H9 (cell line): ENCODE measurements at regions not wholly inside any gene's neighbourhood (a gene's known extent, or its start where the extent isn't known, plus 50 kb on each side); places are given as distances from the start of the nearest gene placed in this dataset.

ENCODE experiments used
- DNase-seq: peaks from one replicate; pipeline ENCODE4 v3.0.0-alpha.2; 2017
- H2AFZ ChIP-seq: one replicate; pipeline ENCODE4 v1.6.1; 2013; ENCODE audit warnings: mild to moderate bottlenecking, low read length, control low read depth, moderate library complexity
- H2AK5ac ChIP-seq: 2 replicates; pipeline ENCODE4 v1.6.1; 2013; ENCODE audit warnings: low read length, control low read depth, mixed read lengths; ENCODE audit not compliant: insufficient read length
- H2BK120ac ChIP-seq: one replicate; pipeline ENCODE4 v1.6.1; 2013; ENCODE audit warnings: low read depth, mild to moderate bottlenecking, low read length, control low read depth, inconsistent platforms; ENCODE audit not compliant: poor library complexity, severe bottlenecking
- H2BK12ac ChIP-seq: 2 replicates; pipeline ENCODE4 v1.6.1; 2013; ENCODE audit warnings: low read length, control low read depth, mixed read lengths, low read depth; ENCODE audit not compliant: insufficient read length
- H2BK15ac ChIP-seq: 2 replicates; pipeline ENCODE4 v1.6.1; 2013; ENCODE audit warnings: low read depth, low read length, control low read depth
- H2BK20ac ChIP-seq: one replicate; pipeline ENCODE4 v1.6.1; 2013; ENCODE audit warnings: low read depth, mild to moderate bottlenecking, low read length, control low read depth, inconsistent platforms; ENCODE audit not compliant: poor library complexity, severe bottlenecking
- H2BK5ac ChIP-seq: 2 replicates; pipeline ENCODE4 v1.6.1; 2013; ENCODE audit warnings: low read length, control low read depth, mixed read lengths; ENCODE audit not compliant: insufficient read length
- H3K14ac ChIP-seq: 2 replicates; pipeline ENCODE4 v1.6.1; 2013; ENCODE audit warnings: low read length, control low read depth; ENCODE audit not compliant: insufficient read depth
- H3K18ac ChIP-seq: 2 replicates; pipeline ENCODE4 v1.6.1; 2013; ENCODE audit warnings: low read depth, mild to moderate bottlenecking, mixed read lengths, low read length, control low read depth; ENCODE audit not compliant: insufficient read length
- H3K23ac ChIP-seq: 2 replicates; pipeline ENCODE4 v1.6.1; 2013; ENCODE audit warnings: low read length, control low read depth, mixed read lengths, low read depth; ENCODE audit not compliant: insufficient read length
- H3K23me2 ChIP-seq: 2 replicates; pipeline ENCODE4 v1.6.1; 2013; ENCODE audit warnings: low read depth, mild to moderate bottlenecking, mixed read lengths, low read length, control low read depth; ENCODE audit not compliant: insufficient read length, poor library complexity, severe bottlenecking
- H3K27ac ChIP-seq: 2 replicates; pipeline ENCODE4 v1.5.1; 2013; ENCODE audit warnings: low read length, control low read depth, mixed read lengths, low read depth; ENCODE audit not compliant: insufficient read length
- H3K27me3 ChIP-seq: 2 replicates; pipeline ENCODE4 v1.6.1; 2013; ENCODE audit warnings: low read length, control low read depth, inconsistent platforms; ENCODE audit not compliant: insufficient read depth
- H3K4ac ChIP-seq: 2 replicates; pipeline ENCODE4 v1.6.1; 2013; ENCODE audit warnings: low read depth, mild to moderate bottlenecking, control low read depth, inconsistent platforms, low read length, moderate library complexity
- H3K4me1 ChIP-seq: 2 replicates; pipeline ENCODE4 v1.6.1; 2013; ENCODE audit warnings: low read length, control low read depth, inconsistent platforms; ENCODE audit not compliant: insufficient read depth
- H3K4me2 ChIP-seq: 2 replicates; pipeline ENCODE4 v1.6.1; 2013; ENCODE audit warnings: low read length, control low read depth, mixed read lengths; ENCODE audit not compliant: insufficient read length, insufficient read depth
- H3K56ac ChIP-seq: 2 replicates; pipeline ENCODE4 v1.6.1; 2013; ENCODE audit warnings: low read depth, mild to moderate bottlenecking, mixed read lengths, low read length, control low read depth; ENCODE audit not compliant: insufficient read length
- H3K79me1 ChIP-seq: 2 replicates; pipeline ENCODE4 v1.6.1; 2013; ENCODE audit warnings: low read depth, mild to moderate bottlenecking, moderate library complexity, low read length, control low read depth, inconsistent platforms; ENCODE audit not compliant: insufficient read depth, poor library complexity, severe bottlenecking
- H3K79me2 ChIP-seq: 2 replicates; pipeline ENCODE4 v1.6.1; 2013; ENCODE audit warnings: low read length, control low read depth, inconsistent platforms; ENCODE audit not compliant: insufficient read depth
- H3K9ac ChIP-seq: 2 replicates; pipeline ENCODE4 v1.6.1; 2013; ENCODE audit warnings: low read length, control low read depth, mixed read lengths; ENCODE audit not compliant: insufficient read length; ENCODE audit errors: extremely low read depth
- H3K9me3 ChIP-seq: one replicate; pipeline ENCODE4 v1.6.1; 2013; ENCODE audit warnings: low read depth, low read length, inconsistent platforms; ENCODE audit not compliant: control insufficient read depth
- H3T11ph ChIP-seq: one replicate; pipeline ENCODE4 v1.6.1; 2013; ENCODE audit warnings: mild to moderate bottlenecking, low read length, control low read depth, inconsistent platforms
- H4K20me1 ChIP-seq: one replicate; pipeline ENCODE4 v1.6.1; 2013; ENCODE audit not compliant: control insufficient read depth, insufficient read length, insufficient read depth
- H4K5ac ChIP-seq: 2 replicates; pipeline ENCODE4 v1.6.1; 2013; ENCODE audit warnings: low read depth, mild to moderate bottlenecking, mixed read lengths, low read length, control low read depth; ENCODE audit not compliant: insufficient read length
- H4K8ac ChIP-seq: replicated peaks from 2 replicates; pipeline ENCODE4 v1.6.1; 2013; ENCODE audit warnings: low read length, control low read depth, mixed read lengths, low read depth; ENCODE audit not compliant: insufficient read length
- H4K91ac ChIP-seq: 2 replicates; pipeline ENCODE4 v1.6.1; 2013; ENCODE audit warnings: low read depth, mild to moderate bottlenecking, moderate library complexity, mixed read lengths, low read length, control low read depth; ENCODE audit not compliant: insufficient read length
- H3K27ac Mint-ChIP-seq, 3 experiments: 2 replicates in 2 of 3; 3 replicates in 1 of 3; pipeline ENCODE4 v1.8.0; 2020 to 2021; ENCODE audit warnings: mixed read lengths in 3 of 3, mild to moderate bottlenecking in 1 of 3, moderate library complexity in 1 of 3
- H3K27me3 Mint-ChIP-seq: 2 replicates; pipeline ENCODE4 v1.8.0; 2021; ENCODE audit warnings: low read depth, mild to moderate bottlenecking, moderate library complexity, mixed read lengths
- H3K36me3 Mint-ChIP-seq, 3 experiments: 2 replicates in 2 of 3; 3 replicates in 1 of 3; pipeline ENCODE4 v1.8.0; 2020 to 2021; ENCODE audit warnings: low read depth in 3 of 3, mixed read lengths in 3 of 3; ENCODE audit not compliant: insufficient read depth in 1 of 3
- H3K4me1 Mint-ChIP-seq, 2 experiments: 2 replicates each; pipeline ENCODE4 v1.8.0; 2020; ENCODE audit warnings: mixed read lengths in 2 of 2
- H3K4me3 Mint-ChIP-seq, 2 experiments: 2 replicates in 1 of 2; 3 replicates in 1 of 2; pipeline ENCODE4 v1.8.0; 2020 to 2021; ENCODE audit warnings: mild to moderate bottlenecking in 2 of 2, mixed read lengths in 2 of 2, moderate library complexity in 1 of 2
- H3K9me3 Mint-ChIP-seq, 2 experiments: 2 replicates in 1 of 2; 3 replicates in 1 of 2; pipeline ENCODE4 v1.8.0; 2020; ENCODE audit warnings: mild to moderate bottlenecking in 2 of 2, mixed read lengths in 2 of 2, moderate library complexity in 1 of 2
- CTCF ChIP-seq: fragments of 200-600 bp; sonication (generic); conservative IDR thresholded peaks from 3 replicates; pipeline ENCODE4 v1.8.0; 2021; ENCODE audit warnings: antibody characterized with exemption, mild to moderate bottlenecking
- WGBS: extraction: QIAGEN DNeasy Blood & Tissue Kit; methylation state at CpG from one replicate; pipeline ENCODE4 v1.1.7; 2013; ENCODE audit warnings: missing lambda C conversion rate, low lambda C conversion rate, mixed read lengths; ENCODE audit not compliant: insufficient read length; ENCODE audit errors: extremely low coverage; 5-methylcytosine and 5-hydroxymethylcytosine counted together

GRCh38 chr16:25494292-25494691 is 197.5 kb upstream of the HS3ST4 start:
- Histone ChIP-seq H2BK15ac (no peak overlapping the region), H3K79me2 (no peaks in the 10 kb centered on the region)

More at GRCh38 chr16:25494292-25494691, 197.5 kb upstream of the HS3ST4 start:
- H3K23me2 ChIP-seq = no peaks in the 10 kb centered on the region
- no peak overlapping the region for H3K4me2 ChIP-seq
- Mint-ChIP-seq H3K4me1 (peaks cover 0 to 9% of the 10 kb centered on the region in 2 experiments; a peak in 2 of 4 replicates), H3K27ac (no peak overlapping the region), H3K9me3 (peaks cover 4 to 5% of the 10 kb centered on the region in 2 experiments; a peak in 3 of 5 replicates), H3K27me3 (no peaks in the 10 kb centered on the region; the same call in none of the 2 replicates), H3K36me3 (no peaks in the 10 kb centered on the region), H3K4me3 (no peak overlapping the region)
- H3K4ac ChIP-seq = no peak overlapping the region
- H3K27ac ChIP-seq = no peak overlapping the region
- no peak overlapping the region for H2AFZ ChIP-seq
- H3K9me3 ChIP-seq = no peaks in the 10 kb centered on the region
- H2AK5ac ChIP-seq = no peak overlapping the region
- no peak overlapping the region for H3K9ac ChIP-seq
- H3K27me3 ChIP-seq = no peaks in the 10 kb centered on the region
- H3K4me1 ChIP-seq = no peaks in the 10 kb centered on the region
- no peak overlapping the region for H2BK120ac ChIP-seq
- no peak overlapping the region for H4K5ac ChIP-seq
- no peak overlapping the region for H4K91ac ChIP-seq
- no peak overlapping the region for H4K8ac ChIP-seq
- H3K56ac ChIP-seq = no peak overlapping the region
- no peak overlapping the region for H2BK12ac ChIP-seq
- no peak for DNase-seq
- no peaks in the 10 kb centered on the region for H4K20me1 ChIP-seq
- no peak for TF ChIP-seq CTCF
- H3T11ph ChIP-seq = no peak overlapping the region
- H2BK20ac ChIP-seq = no peak overlapping the region
- no peaks in the 10 kb centered on the region for H3K79me1 ChIP-seq
- H2BK5ac ChIP-seq = no peak overlapping the region
- no peak overlapping the region for H3K14ac ChIP-seq
- H3K23ac ChIP-seq = no peak overlapping the region
- H3K18ac ChIP-seq = no peak overlapping the region
- no CpG with 5 or more reads among the region's 2 CpGs for WGBS
